OCI-LY7 (cell line): ENCODE measurements at regions not wholly inside any gene's neighbourhood (a gene's known extent, or its start where the extent isn't known, plus 50 kb on each side); places are given as distances from the start of the nearest gene placed in this dataset.

Source experiments
- EZH2phosphoT487 ChIP-seq: fragments of 200-600 bp; sonication (generic); IDR thresholded peaks from 2 replicates; pipeline ENCODE4 v1.6.1; 2018; ENCODE audit warnings: low read depth, borderline replicate concordance, mild to moderate bottlenecking, mixed run types, antibody characterized with exemption, low read length, moderate library complexity, mixed read lengths
- TF ChIP-seq, protein P1 (sequence below): fragments of 200-600 bp; sonication (generic); conservative IDR thresholded peaks from 2 replicates; pipeline ENCODE4 v1.5.1; 2014; ENCODE audit warnings: mild to moderate bottlenecking, antibody characterized with exemption, low read length, moderate library complexity, mixed read lengths

DNA sequence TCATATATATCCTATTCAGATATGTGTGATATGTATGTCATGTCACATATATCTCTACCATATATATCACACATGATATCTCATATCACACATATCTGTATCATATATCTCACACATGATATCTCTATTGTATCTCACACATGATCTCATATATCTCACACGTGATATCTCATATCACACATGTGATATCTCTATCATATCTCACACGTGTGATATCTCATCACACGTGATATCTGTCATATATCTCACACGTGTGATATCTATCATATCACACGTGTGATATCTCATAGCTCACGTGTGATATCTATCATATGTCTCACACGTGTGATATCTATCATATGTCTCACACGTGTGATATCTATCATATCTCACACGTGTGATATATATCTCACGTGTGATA lies 240.7 kb downstream of the MAP2K4 start:
- TF ChIP-seq, protein P1, sequence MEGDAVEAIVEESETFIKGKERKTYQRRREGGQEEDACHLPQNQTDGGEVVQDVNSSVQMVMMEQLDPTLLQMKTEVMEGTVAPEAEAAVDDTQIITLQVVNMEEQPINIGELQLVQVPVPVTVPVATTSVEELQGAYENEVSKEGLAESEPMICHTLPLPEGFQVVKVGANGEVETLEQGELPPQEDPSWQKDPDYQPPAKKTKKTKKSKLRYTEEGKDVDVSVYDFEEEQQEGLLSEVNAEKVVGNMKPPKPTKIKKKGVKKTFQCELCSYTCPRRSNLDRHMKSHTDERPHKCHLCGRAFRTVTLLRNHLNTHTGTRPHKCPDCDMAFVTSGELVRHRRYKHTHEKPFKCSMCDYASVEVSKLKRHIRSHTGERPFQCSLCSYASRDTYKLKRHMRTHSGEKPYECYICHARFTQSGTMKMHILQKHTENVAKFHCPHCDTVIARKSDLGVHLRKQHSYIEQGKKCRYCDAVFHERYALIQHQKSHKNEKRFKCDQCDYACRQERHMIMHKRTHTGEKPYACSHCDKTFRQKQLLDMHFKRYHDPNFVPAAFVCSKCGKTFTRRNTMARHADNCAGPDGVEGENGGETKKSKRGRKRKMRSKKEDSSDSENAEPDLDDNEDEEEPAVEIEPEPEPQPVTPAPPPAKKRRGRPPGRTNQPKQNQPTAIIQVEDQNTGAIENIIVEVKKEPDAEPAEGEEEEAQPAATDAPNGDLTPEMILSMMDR: no peak
- no peak for TF ChIP-seq EZH2phosphoT487
